HEK293 (cell line): ENCODE measurements at regions not wholly inside any gene's neighbourhood (a gene's known extent, or its start where the extent isn't known, plus 50 kb on each side); places are given as distances from the start of the nearest gene placed in this dataset.

Experiments
- CTCF ChIA-PET: fragments of 350-600 bp; formaldehyde crosslinking; extraction: SDS; loops from one replicate; lab custom pipeline; 2021; ENCODE audit warnings: antibody characterized with exemption; lab: Yijun Ruan, JAX
- POLR2A ChIA-PET: fragments of 300-600 bp; formaldehyde crosslinking; extraction: SDS; loops from one replicate; lab custom pipeline; 2020; ENCODE audit warnings: antibody characterized with exemption, inconsistent platforms; lab: Yijun Ruan, JAX
- H3K27ac ChIP-seq: fragments of 200-500 bp; sonication (Bioruptor generic); 2 replicates; pipeline ENCODE4 v1.5.1; 2014; ENCODE audit warnings: low read depth, low read length, control low read depth, inconsistent platforms; ENCODE audit errors: extremely low read depth
- H3K36me3 ChIP-seq, 2 experiments: fragments of 200-500 bp in 1 of 2; sonication (Bioruptor generic) in 1 of 2; 1 replicate in 1 of 2; 2 replicates in 1 of 2; pipeline ENCODE4 v1.5.1; 2014 to 2017; ENCODE audit warnings: inconsistent platforms in 2 of 2, low read length in 2 of 2; ENCODE audit not compliant: control insufficient read depth in 2 of 2, insufficient read depth in 1 of 2
- H3K4me1 ChIP-seq: fragments of 200-500 bp; sonication (Bioruptor generic); 2 replicates; pipeline ENCODE4 v1.5.1; 2014; ENCODE audit warnings: mild to moderate bottlenecking, low read length, inconsistent platforms; ENCODE audit not compliant: control insufficient read depth, insufficient read depth
- H3K4me3 ChIP-seq: 2 replicates; pipeline ENCODE4 v1.5.1; 2011; ENCODE audit warnings: low read depth, mild to moderate bottlenecking, control low read depth, low read length, moderate library complexity
- H3K9me3 ChIP-seq: fragments of 200-500 bp; sonication (Bioruptor generic); 2 replicates; pipeline ENCODE4 v1.5.1; 2014; ENCODE audit warnings: low read depth, low read length, inconsistent platforms; ENCODE audit not compliant: control insufficient read depth, insufficient read depth
- GLI4 ChIP-seq: fragments of 450-650 bp; formaldehyde crosslinking; IDR thresholded peaks from 2 replicates; pipeline ENCODE4 v1.5.1; 2016; ENCODE audit warnings: missing biosample characterization, missing genetic modification characterization
- HOXA7 ChIP-seq: sonication (generic); formaldehyde crosslinking; IDR thresholded peaks from 2 replicates; pipeline ENCODE4 v1.8.1; 2022; ENCODE audit warnings: missing genetic modification reagents, borderline replicate concordance
- IKZF3 ChIP-seq: fragments of 450-650 bp; IDR thresholded peaks from 2 replicates; pipeline ENCODE4 v1.5.0; 2018; ENCODE audit warnings: missing biosample characterization, mild to moderate bottlenecking, missing genetic modification characterization, moderate library complexity
- SETDB1 ChIP-seq: IDR thresholded peaks from one replicate; pipeline ENCODE4 v1.6.1; 2017; ENCODE audit warnings: mild to moderate bottlenecking, low read length, moderate library complexity, mixed read lengths; ENCODE audit not compliant: insufficient read length
- YY1 ChIP-seq: fragments of 450-650 bp; formaldehyde crosslinking; IDR thresholded peaks from 2 replicates; pipeline ENCODE4 v1.5.1; 2018; ENCODE audit warnings: missing biosample characterization, missing genetic modification characterization
- ZBTB21 ChIP-seq: fragments of 450-650 bp; formaldehyde crosslinking; IDR thresholded peaks from 2 replicates; pipeline ENCODE4 v1.5.1; 2017; ENCODE audit warnings: missing biosample characterization, missing genetic modification characterization
- ZFHX2 ChIP-seq: fragments of 450-650 bp; formaldehyde crosslinking; conservative IDR thresholded peaks from 2 replicates; pipeline ENCODE4 v1.5.1; 2016; ENCODE audit warnings: missing biosample characterization, missing genetic modification characterization
- ZIC2 ChIP-seq: fragments of 450-650 bp; formaldehyde crosslinking; IDR thresholded peaks from 2 replicates; pipeline ENCODE4 v1.5.1; 2016; ENCODE audit warnings: missing biosample characterization, missing genetic modification characterization
- ZNF112 ChIP-seq: fragments of 450-650 bp; formaldehyde crosslinking; IDR thresholded peaks from 2 replicates; pipeline ENCODE4 v1.5.0; 2017; ENCODE audit warnings: missing biosample characterization, missing genetic modification characterization
- ZNF157 ChIP-seq: fragments of 450-650 bp; formaldehyde crosslinking; IDR thresholded peaks from 2 replicates; pipeline ENCODE4 v1.5.1; 2016; ENCODE audit warnings: missing biosample characterization, missing genetic modification characterization
- ZNF175 ChIP-seq: fragments of 450-650 bp; formaldehyde crosslinking; IDR thresholded peaks from 2 replicates; pipeline ENCODE4 v1.5.1; 2016; ENCODE audit warnings: missing biosample characterization, missing genetic modification characterization
- ZNF211 ChIP-seq: fragments of 450-650 bp; formaldehyde crosslinking; IDR thresholded peaks from 2 replicates; pipeline ENCODE4 v1.5.1; 2016; ENCODE audit warnings: low read depth, missing biosample characterization, missing genetic modification characterization
- ZNF324 ChIP-seq: fragments of 450-650 bp; formaldehyde crosslinking; IDR thresholded peaks from 2 replicates; pipeline ENCODE4 v1.5.1; 2016; ENCODE audit warnings: missing biosample characterization, missing genetic modification characterization
- ZNF394 ChIP-seq: fragments of 450-650 bp; formaldehyde crosslinking; IDR thresholded peaks from 2 replicates; pipeline ENCODE4 v1.5.1; 2016; ENCODE audit warnings: missing biosample characterization, missing genetic modification characterization, mild to moderate bottlenecking, moderate library complexity, borderline replicate concordance
- ZNF548 ChIP-seq: fragments of 450-650 bp; formaldehyde crosslinking; IDR thresholded peaks from 2 replicates; pipeline ENCODE4 v1.5.1; 2016; ENCODE audit warnings: missing biosample characterization, missing genetic modification characterization
- ZNF571 ChIP-seq: fragments of 450-650 bp; formaldehyde crosslinking; IDR thresholded peaks from 2 replicates; pipeline ENCODE4 v1.5.0; 2017; ENCODE audit warnings: missing biosample characterization, missing genetic modification characterization
- ZNF629 ChIP-seq: fragments of 450-650 bp; formaldehyde crosslinking; IDR thresholded peaks from 2 replicates; pipeline ENCODE4 v1.5.1; 2017; ENCODE audit warnings: missing biosample characterization, missing genetic modification characterization
- ZNF654 ChIP-seq: fragments of 450-650 bp; formaldehyde crosslinking; IDR thresholded peaks from 2 replicates; pipeline ENCODE4 v1.5.1; 2016; ENCODE audit warnings: low read depth, missing biosample characterization, missing genetic modification characterization
- ZNF658 ChIP-seq: fragments of 450-650 bp; formaldehyde crosslinking; IDR thresholded peaks from 2 replicates; pipeline ENCODE4; 2016; ENCODE audit warnings: missing biosample characterization, missing genetic modification characterization
- ZNF747 ChIP-seq: fragments of 450-650 bp; formaldehyde crosslinking; IDR thresholded peaks from 2 replicates; pipeline ENCODE4 v1.5.1; 2016; ENCODE audit warnings: missing biosample characterization, missing genetic modification characterization
- ZNF76 ChIP-seq: fragments of 450-650 bp; formaldehyde crosslinking; IDR thresholded peaks from 2 replicates; pipeline ENCODE4; 2016; ENCODE audit warnings: low read depth, missing biosample characterization, missing genetic modification characterization, borderline replicate concordance
- TF ChIP-seq, protein P1 (sequence below): sonication (generic); formaldehyde crosslinking; IDR thresholded peaks from 2 replicates; pipeline ENCODE4 v1.8.1; 2022; ENCODE audit warnings: mild to moderate bottlenecking, moderate library complexity, missing genetic modification reagents
- TF ChIP-seq, protein P2 (sequence below): fragments of 450-650 bp; formaldehyde crosslinking; IDR thresholded peaks from 2 replicates; pipeline ENCODE4 v1.5.1; 2016; ENCODE audit warnings: missing biosample characterization, missing genetic modification characterization

DNA sequence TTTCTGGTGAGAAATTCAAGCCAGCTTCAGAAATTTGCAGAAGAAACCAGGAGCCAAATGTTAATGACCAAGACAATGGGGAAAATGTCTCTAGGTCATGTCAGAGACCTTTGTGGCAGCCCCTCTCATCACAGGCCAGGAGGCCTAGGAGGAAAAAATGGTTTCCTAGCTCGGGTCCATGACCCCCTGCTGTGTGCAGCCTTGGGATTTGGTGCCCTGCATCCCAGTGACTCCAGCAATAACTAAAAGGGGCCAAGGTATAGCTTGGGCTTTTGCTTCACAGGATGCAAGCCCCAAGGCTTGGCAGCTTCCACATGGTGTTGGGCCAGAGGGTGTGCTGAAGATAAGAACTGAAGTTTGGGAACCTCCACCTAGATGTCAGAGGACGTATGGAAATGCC, 814.7 kb upstream of the SLIT2 start (continued):
- TF ChIP-seq SETDB1 = peak; percentile 61
- TF ChIP-seq, all 188 proteins: peak for 2

DNA sequence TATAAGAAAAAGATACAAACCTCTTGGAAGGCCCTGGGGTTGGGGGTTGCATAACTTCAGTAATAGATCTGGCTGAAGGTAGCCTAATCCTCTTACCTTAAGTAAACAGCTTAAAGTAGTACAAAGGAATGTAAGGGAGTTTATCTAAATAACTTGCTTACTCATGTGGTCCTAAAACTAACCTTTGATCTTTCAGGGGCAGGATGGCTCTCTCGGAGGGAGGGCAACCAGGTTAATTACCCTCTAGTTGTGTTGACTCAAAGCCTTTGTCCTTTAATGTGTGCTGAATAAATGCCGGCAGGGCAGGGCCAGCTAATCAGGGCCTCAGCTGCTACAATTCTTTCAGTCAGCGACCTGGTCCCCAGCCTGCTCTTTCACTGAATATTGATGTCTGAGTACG, 822.0 kb upstream of the SLIT2 start:
- TF ChIP-seq IKZF3 (tag by site-specific recombination) (no peak), ZNF654 (tag by site-specific recombination) (no peak), ZNF76 (tag by site-specific recombination) (no peak), ZNF629 (tag by site-specific recombination) (no peak), YY1 (tag by site-specific recombination) (no peak), GLI4 (no peak), ZNF394 (no peak), ZNF548 (no peak)
- ChIA-PET CTCF (no interaction called here), POLR2A (no interaction called here)
- Histone ChIP-seq H3K36me3 (no peaks in the 10 kb centered on the region), H3K27ac (no peak overlapping the region), H3K4me3 (no peak overlapping the region), H3K4me1 (no peaks in the 10 kb centered on the region), H3K9me3 (no peaks in the 10 kb centered on the region)

DNA sequence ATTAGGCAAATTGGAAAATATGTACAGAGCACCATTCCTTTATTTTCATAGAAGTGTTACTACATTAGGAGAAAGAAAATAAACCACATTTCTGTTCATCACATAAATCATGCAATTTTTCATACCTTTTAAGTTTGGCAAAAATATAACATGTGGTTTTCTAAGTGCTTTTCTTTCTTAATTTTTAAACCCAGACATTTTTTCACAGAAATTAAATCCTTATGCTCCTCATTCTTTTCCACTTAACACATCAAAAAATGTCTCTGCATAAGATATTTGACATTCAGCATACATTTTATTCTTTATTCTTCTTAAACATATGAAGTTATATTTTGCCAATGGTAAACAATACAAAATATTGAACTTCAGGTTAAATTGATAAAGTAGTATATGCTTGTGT, 826.6 kb upstream of the SLIT2 start:
- H3K4me1 ChIP-seq = no peaks in the 10 kb centered on the region
- no peaks in the 10 kb centered on the region for H3K36me3 ChIP-seq
- TF ChIP-seq ZIC2 (tag by site-specific recombination) (no peak), ZNF211 (tag by site-specific recombination) (no peak)
- TF ChIP-seq, all 188 proteins: peak for 0
- CTCF ChIA-PET = no interaction called here
- no peaks in the 10 kb centered on the region for H3K9me3 ChIP-seq
- H3K27ac ChIP-seq = no peak overlapping the region
- POLR2A ChIA-PET = no interaction called here
- H3K4me3 ChIP-seq = no peak overlapping the region

DNA sequence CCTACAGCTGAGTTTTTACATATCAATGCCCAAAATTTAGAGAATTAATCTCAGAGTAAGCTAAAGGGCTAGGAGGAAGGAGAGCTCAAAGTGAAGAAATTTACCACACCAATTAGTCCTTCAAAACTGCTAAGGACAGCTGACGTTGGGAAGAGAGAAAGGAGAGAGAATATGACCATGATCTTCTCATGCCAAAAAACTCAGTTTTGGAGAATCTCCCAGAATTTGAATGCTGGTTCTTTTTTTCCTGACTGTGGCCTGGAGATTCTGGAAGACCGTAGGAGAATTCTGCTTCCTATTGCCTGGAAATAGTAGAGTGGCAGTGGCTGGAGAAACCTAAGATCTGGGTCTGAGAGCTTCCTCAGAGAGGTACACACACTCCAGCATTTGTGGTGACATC, 834.4 kb upstream of the SLIT2 start:
- Histone ChIP-seq H3K4me3 (no peak overlapping the region), H3K4me1 (no peaks in the 10 kb centered on the region), H3K27ac (no peak overlapping the region), H3K9me3 (no peaks in the 10 kb centered on the region), H3K36me3 (no peaks in the 10 kb centered on the region)
- CTCF ChIA-PET = no interaction called here
- POLR2A ChIA-PET = no interaction called here
- TF ChIP-seq ZNF112 (tag by site-specific recombination) = no peak
- TF ChIP-seq, protein P1, sequence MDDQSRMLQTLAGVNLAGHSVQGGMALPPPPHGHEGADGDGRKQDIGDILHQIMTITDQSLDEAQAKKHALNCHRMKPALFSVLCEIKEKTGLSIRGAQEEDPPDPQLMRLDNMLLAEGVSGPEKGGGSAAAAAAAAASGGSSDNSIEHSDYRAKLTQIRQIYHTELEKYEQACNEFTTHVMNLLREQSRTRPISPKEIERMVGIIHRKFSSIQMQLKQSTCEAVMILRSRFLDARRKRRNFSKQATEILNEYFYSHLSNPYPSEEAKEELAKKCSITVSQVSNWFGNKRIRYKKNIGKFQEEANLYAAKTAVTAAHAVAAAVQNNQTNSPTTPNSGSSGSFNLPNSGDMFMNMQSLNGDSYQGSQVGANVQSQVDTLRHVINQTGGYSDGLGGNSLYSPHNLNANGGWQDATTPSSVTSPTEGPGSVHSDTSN (CRISPR knock-in tag) = no peak
- TF ChIP-seq ZNF175 (tag by site-specific recombination) = no peak
- no peak for TF ChIP-seq ZIC2 (tag by site-specific recombination)

DNA sequence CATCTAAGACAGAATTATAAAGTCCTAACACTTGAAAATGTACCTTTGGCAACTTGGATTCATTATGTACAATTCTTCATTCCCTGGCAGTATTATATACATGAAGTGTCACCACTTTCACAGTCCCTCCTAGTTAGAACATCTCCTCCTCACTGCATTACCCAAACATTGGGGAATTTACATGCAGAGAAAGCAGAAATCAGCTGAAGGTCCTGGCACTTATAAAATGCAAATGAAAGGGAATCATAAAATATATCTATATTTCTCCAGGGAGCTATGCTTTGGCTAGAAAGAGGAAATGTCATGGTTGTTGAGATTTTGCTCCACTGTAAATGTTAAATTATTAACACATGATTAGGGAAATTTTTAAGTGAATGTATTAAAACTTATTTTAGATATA, 835.6 kb upstream of the SLIT2 start:
- no peak overlapping the region for H3K27ac ChIP-seq
- no peak overlapping the region for H3K4me3 ChIP-seq
- TF ChIP-seq ZNF571 (tag by site-specific recombination) = no peak
- no peak for TF ChIP-seq GLI4
- no peak for TF ChIP-seq ZNF324
- no peak for TF ChIP-seq ZFHX2 (tag by site-specific recombination)
- no peak for TF ChIP-seq HOXA7 (CRISPR knock-in tag)
- no peak for TF ChIP-seq ZNF157 (tag by site-specific recombination)
- no peak for TF ChIP-seq ZBTB21
- TF ChIP-seq, protein P2, sequence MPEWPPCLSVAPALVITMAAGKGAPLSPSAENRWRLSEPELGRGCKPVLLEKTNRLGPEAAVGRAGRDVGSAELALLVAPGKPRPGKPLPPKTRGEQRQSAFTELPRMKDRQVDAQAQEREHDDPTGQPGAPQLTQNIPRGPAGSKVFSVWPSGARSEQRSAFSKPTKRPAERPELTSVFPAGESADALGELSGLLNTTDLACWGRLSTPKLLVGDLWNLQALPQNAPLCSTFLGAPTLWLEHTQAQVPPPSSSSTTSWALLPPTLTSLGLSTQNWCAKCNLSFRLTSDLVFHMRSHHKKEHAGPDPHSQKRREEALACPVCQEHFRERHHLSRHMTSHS = no peak
- no peak for TF ChIP-seq ZNF658
- no peak for TF ChIP-seq ZIC2 (tag by site-specific recombination)
- TF ChIP-seq ZNF747 (tag by site-specific recombination) = no peak
- no peaks in the 10 kb centered on the region for H3K9me3 ChIP-seq
- POLR2A ChIA-PET = no interaction called here
- CTCF ChIA-PET = no interaction called here
- H3K4me1 ChIP-seq = no peaks in the 10 kb centered on the region
- H3K36me3 ChIP-seq = no peaks in the 10 kb centered on the region
